OCI-LY1 (cell line): ENCODE measurements at regions not wholly inside any gene's neighbourhood (a gene's known extent, or its start where the extent isn't known, plus 50 kb on each side); places are given as distances from the start of the nearest gene placed in this dataset.

Source experiments
- H2AFZ ChIP-seq: fragments of 200-600 bp; sonication (generic), shearing (Covaris generic); 2 replicates; pipeline ENCODE4 v1.6.0; 2014; ENCODE audit warnings: antibody characterized with exemption, mild to moderate bottlenecking, low read length
- H3F3A ChIP-seq: fragments of 200-600 bp; sonication (generic), shearing (Covaris generic); 2 replicates; pipeline ENCODE4 v1.6.0; 2014; ENCODE audit warnings: mild to moderate bottlenecking, antibody characterized with exemption, low read length, moderate library complexity; ENCODE audit not compliant: insufficient read depth
- H3K27ac ChIP-seq: fragments of 200-600 bp; sonication (generic); 2 replicates; pipeline ENCODE4 v1.5.1; 2014; ENCODE audit warnings: low read length, mixed run types, mild to moderate bottlenecking, low read depth; ENCODE audit not compliant: poor library complexity, severe bottlenecking
- H3K27me3 ChIP-seq: fragments of 200-600 bp; sonication (generic); 2 replicates; pipeline ENCODE4 v1.6.0; 2014; ENCODE audit warnings: antibody characterized with exemption, mild to moderate bottlenecking, low read length, moderate library complexity; ENCODE audit not compliant: insufficient read depth
- H3K36me3 ChIP-seq: fragments of 200-600 bp; sonication (generic); 2 replicates; pipeline ENCODE4 v1.6.1; 2014; ENCODE audit warnings: mild to moderate bottlenecking, antibody characterized with exemption, low read length, moderate library complexity, mixed read lengths; ENCODE audit not compliant: insufficient read depth
- H3K4me1 ChIP-seq: fragments of 200-600 bp; sonication (generic); 2 replicates; pipeline ENCODE4 v1.5.1; 2014; ENCODE audit warnings: mild to moderate bottlenecking, low read length, moderate library complexity; ENCODE audit not compliant: insufficient read depth, severe bottlenecking
- H3K4me2 ChIP-seq: fragments of 200-600 bp; sonication (generic), shearing (Covaris generic); 2 replicates; pipeline ENCODE4 v1.6.1; 2014; ENCODE audit warnings: low read length
- H3K4me3 ChIP-seq: fragments of 200-600 bp; sonication (generic); 2 replicates; pipeline ENCODE4 v1.5.1; 2014; ENCODE audit warnings: low read length, low read depth, mild to moderate bottlenecking, mixed read lengths; ENCODE audit not compliant: poor library complexity, severe bottlenecking
- H3K79me2 ChIP-seq: fragments of 200-600 bp; shearing (Covaris generic); 2 replicates; pipeline ENCODE4 v1.6.1; 2016; ENCODE audit warnings: mixed run types, low read length, mixed read lengths; ENCODE audit not compliant: insufficient read depth
- H3K9ac ChIP-seq: fragments of 200-600 bp; sonication (generic), shearing (Covaris generic); 2 replicates; pipeline ENCODE4 v1.6.1; 2014; ENCODE audit warnings: mild to moderate bottlenecking, low read length, mixed read lengths
- H3K9me2 ChIP-seq: fragments of 200-600 bp; sonication (generic), shearing (Covaris generic); 2 replicates; pipeline ENCODE4 v1.6.1; 2014; ENCODE audit warnings: low read depth, mild to moderate bottlenecking, low read length, mixed read lengths
- H3K9me3 ChIP-seq: fragments of 200-600 bp; shearing (Covaris generic); 2 replicates; pipeline ENCODE4 v1.6.1; 2014; ENCODE audit warnings: low read length, mixed read lengths
- H4K20me1 ChIP-seq: fragments of 200-600 bp; sonication (generic), shearing (Covaris generic); 2 replicates; pipeline ENCODE4 v1.6.0; 2016; ENCODE audit warnings: mild to moderate bottlenecking, low read length; ENCODE audit not compliant: insufficient read depth
- CTCF ChIP-seq: fragments of 200-600 bp; sonication (generic), shearing (Covaris generic); IDR thresholded peaks from 2 replicates; pipeline ENCODE4 v1.5.1; 2017; ENCODE audit warnings: mild to moderate bottlenecking, antibody characterized with exemption, low read length, moderate library complexity, mixed read lengths
- EZH2 ChIP-seq: fragments of 200-600 bp; sonication (generic), shearing (Covaris generic); IDR thresholded peaks from 2 replicates; pipeline ENCODE4 v1.8.0; 2017; ENCODE audit warnings: borderline replicate concordance, mixed run types, mild to moderate bottlenecking, antibody characterized with exemption, low read length, moderate library complexity, mixed read lengths

- no peaks in the 10 kb centered on the region for H3K36me3 ChIP-seq
- no peaks in the 10 kb centered on the region for H3K27me3 ChIP-seq
- TF ChIP-seq EZH2: no peak
- no peak for TF ChIP-seq CTCF
- H2AFZ ChIP-seq: no peak overlapping the region
- peaks cover 6% of the 10 kb centered on the region for H3K4me1 ChIP-seq
- no peak overlapping the region for H3K4me2 ChIP-seq
- H3K9me2 ChIP-seq: no peaks in the 10 kb centered on the region
- H3K9ac ChIP-seq: no peak overlapping the region
- no peaks in the 10 kb centered on the region for H4K20me1 ChIP-seq
- H3K79me2 ChIP-seq: no peaks in the 10 kb centered on the region
- H3K27ac ChIP-seq: no peak overlapping the region
- H3K9me3 ChIP-seq: no peaks in the 10 kb centered on the region
- H3K4me3 ChIP-seq: no peak overlapping the region
- no peaks in the 10 kb centered on the region for H3F3A ChIP-seq
Observed at GRCh38 chr2:39535636-39536185, 98.6 kb upstream of the MAP4K3 start.

- Histone ChIP-seq H3K27ac (no peak overlapping the region), H3K36me3 (no peaks in the 10 kb centered on the region), H3K9ac (no peak overlapping the region), H3K9me2 (no peaks in the 10 kb centered on the region), H3K4me2 (no peak overlapping the region), H3K9me3 (no peaks in the 10 kb centered on the region), H3K27me3 (no peaks in the 10 kb centered on the region), H3F3A (no peaks in the 10 kb centered on the region), H4K20me1 (no peaks in the 10 kb centered on the region), H2AFZ (no peak overlapping the region), H3K4me3 (no peak overlapping the region), H3K4me1 (peaks cover 12% of the 10 kb centered on the region), H3K79me2 (no peaks in the 10 kb centered on the region)
- TF ChIP-seq CTCF (no peak), EZH2 (no peak)
Observed at GRCh38 chr2:39537150-39537549, 100.1 kb upstream of the MAP4K3 start.

- Histone ChIP-seq H2AFZ (no peak overlapping the region), H3K9ac (no peak overlapping the region), H3K4me2 (no peak overlapping the region), H3K27me3 (no peaks in the 10 kb centered on the region), H3F3A (no peaks in the 10 kb centered on the region), H3K79me2 (no peaks in the 10 kb centered on the region), H3K36me3 (no peaks in the 10 kb centered on the region), H3K27ac (no peak overlapping the region), H4K20me1 (no peaks in the 10 kb centered on the region), H3K4me1 (peaks cover 12% of the 10 kb centered on the region), H3K4me3 (no peak overlapping the region), H3K9me3 (no peaks in the 10 kb centered on the region), H3K9me2 (no peaks in the 10 kb centered on the region)
- no peak for TF ChIP-seq CTCF
- TF ChIP-seq EZH2: no peak
Observed at GRCh38 chr2:39538718-39539117, 101.6 kb upstream of the MAP4K3 start.
